Activated T-cell treated with anti-CD3 and anti-CD28 coated beads, Interleukin-2, amount 50 U/mL, for 4 hours (primary cell): ENCODE measurements at regions not wholly inside any gene's neighbourhood (a gene's known extent, or its start where the extent isn't known, plus 50 kb on each side); places are given as distances from the start of the nearest gene placed in this dataset.
"Not testable (repeated sequence)": the region's sequence is repeated elsewhere in the genome, so short reads cannot be mapped to it uniquely, and the experiment has no call there.

ENCODE experiments used
- ATAC-seq, 2 donors: fragments of 200-7000 bp; cut with Tn5 transposase; one replicate each; pipeline ENCODE4 v1.10.0; 2021
- DNase-seq: peaks from one replicate; pipeline ENCODE4 v3.0.0-alpha.2; 2020
- H3K27me3 Mint-ChIP-seq: one replicate; pipeline ENCODE4 v1.8.0; 2021; ENCODE audit warnings: low read depth, mixed read lengths
- H3K36me3 Mint-ChIP-seq: one replicate; pipeline ENCODE4 v1.8.0; 2022; ENCODE audit warnings: mixed read lengths; ENCODE audit not compliant: insufficient read depth
- H3K4me1 Mint-ChIP-seq: one replicate; pipeline ENCODE4 v1.8.0; 2021; ENCODE audit warnings: low read depth, mixed read lengths
- H3K4me3 Mint-ChIP-seq: one replicate; pipeline ENCODE4 v1.8.0; 2021; ENCODE audit warnings: mild to moderate bottlenecking, moderate library complexity, mixed read lengths
- H3K9me3 Mint-ChIP-seq: one replicate; pipeline ENCODE4 v1.8.0; 2021; ENCODE audit warnings: mixed read lengths

DNA sequence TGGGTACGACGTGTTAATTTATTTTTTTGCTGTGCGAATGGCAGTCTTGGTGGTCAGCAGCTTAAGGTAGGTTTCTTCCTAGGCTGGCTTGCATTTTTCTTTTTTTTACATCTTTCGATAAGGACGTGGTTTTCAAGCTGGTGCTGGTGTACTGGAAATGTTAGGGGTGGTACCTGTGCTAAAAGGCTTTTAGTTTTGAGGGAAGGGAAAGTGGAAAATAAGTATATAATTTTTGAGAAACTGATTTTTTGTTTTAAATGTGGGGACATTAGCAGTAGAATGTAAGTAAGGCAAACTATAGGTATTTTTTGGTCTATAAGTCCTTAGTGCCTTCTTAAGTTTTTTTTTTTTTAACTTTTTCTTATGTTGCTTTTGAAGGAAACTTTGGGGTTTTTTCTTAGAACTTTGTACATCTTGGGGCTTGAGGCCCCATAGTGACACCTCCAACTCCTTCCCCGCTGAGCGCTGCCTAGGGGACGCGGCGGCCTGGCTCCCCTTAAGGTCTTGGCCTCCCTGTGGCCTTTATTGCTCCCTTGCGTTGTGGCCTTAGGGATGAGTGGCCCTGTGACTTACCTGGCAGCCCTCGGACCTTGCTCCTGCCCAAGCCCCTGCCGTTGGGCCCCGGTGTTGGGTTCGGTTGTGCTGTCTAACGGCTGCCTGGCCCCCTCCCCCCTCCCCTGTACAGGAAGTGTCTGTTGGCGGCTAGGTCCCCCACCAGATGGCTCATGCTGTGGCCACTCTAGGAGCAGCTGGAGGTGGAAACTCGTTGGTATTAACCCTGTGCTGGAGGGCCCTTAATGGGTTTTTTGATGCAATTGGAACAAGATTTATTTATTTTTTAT is 88.0 kb upstream of the RPRML start:
- DNase-seq (peak; percentile 69), ATAC-seq (peak; percentile 99 to 100)
- Mint-ChIP-seq H3K27me3 (no peaks in the 10 kb centered on the region), H3K4me1 (peaks cover 34% of the 10 kb centered on the region), H3K4me3 (peak overlapping the region; percentile 91), H3K9me3 (peaks cover 5% of the 10 kb centered on the region), H3K36me3 (peaks cover 4% of the 10 kb centered on the region)

DNA sequence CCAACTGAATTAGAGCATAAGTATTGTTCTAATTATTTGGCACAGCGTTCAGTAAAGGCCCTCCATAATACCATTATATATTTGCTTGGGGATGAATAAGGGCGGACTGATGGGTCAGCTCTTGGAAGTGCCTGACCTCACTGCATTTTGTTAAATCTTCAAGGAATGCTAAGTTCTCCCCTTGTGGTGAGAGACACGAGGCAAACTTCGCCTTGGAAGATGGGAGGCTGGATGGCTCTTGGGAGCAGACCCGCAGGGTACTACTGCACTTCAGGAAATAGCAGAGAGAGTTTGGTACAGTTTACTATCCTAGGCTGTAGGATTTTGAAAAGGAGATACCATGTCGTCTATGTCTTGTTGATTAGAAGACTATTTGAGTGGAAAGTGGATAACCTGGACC is 87.0 kb upstream of the RPRML start:
- no peaks in the 10 kb centered on the region for H3K27me3 Mint-ChIP-seq
- peaks cover 5% of the 10 kb centered on the region for H3K9me3 Mint-ChIP-seq
- ATAC-seq: no peak
- peaks cover 8% of the 10 kb centered on the region for H3K36me3 Mint-ChIP-seq
- H3K4me1 Mint-ChIP-seq: peaks cover 26% of the 10 kb centered on the region
- DNase-seq: no peak
- H3K4me3 Mint-ChIP-seq: peak overlapping the region; percentile 91

DNA sequence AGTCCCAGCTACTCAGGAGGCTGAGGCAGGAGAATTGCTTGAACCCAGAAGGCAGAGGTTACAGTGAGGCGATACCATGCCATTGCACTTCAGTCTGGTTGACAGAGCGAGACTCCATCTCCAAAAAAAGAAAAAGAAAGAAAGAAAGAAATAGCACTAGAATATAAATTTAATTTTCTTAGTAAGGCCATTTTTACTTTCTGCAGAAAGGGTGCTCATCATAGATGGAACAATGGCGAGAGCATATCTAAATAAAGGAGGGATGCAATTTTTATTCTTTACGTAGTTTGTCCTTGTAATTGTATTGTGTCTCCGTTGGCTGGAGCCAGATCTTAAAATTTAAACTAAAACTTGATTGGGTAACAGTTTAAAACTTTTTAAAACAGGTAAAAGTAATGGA is 85.6 kb upstream of the RPRML start:
- ATAC-seq: no peak
- Mint-ChIP-seq H3K4me3 (no peak overlapping the region), H3K27me3 (no peaks in the 10 kb centered on the region), H3K36me3 (peaks cover 8% of the 10 kb centered on the region), H3K4me1 (peaks cover 21% of the 10 kb centered on the region), H3K9me3 (peaks cover 5% of the 10 kb centered on the region)
- no peak for DNase-seq

DNA sequence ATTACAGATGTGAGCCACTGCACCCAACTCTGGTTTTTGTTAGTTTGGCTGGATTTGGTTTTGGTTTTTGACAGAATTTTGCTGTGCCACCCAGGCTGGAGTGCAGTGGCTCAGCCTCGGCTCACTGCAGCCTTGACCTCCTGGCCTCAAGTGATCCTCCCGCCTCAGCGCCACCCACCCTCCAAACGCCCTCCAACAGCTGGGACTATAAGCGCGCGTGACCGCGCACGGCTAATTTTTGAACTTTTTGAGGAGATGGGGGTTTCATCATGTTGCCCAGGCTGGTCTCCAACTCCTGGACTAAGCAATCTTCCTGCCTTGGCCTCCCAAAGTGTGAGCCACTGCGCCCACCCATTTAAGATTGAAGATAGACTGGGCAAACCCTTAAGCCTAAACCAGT is 84.4 kb upstream of the RPRML start:
- Mint-ChIP-seq H3K9me3 (peaks cover 5% of the 10 kb centered on the region), H3K4me3 (no peak overlapping the region), H3K27me3 (no peaks in the 10 kb centered on the region), H3K36me3 (peaks cover 8% of the 10 kb centered on the region), H3K4me1 (peaks cover 17% of the 10 kb centered on the region)
- DNase-seq (no peak), ATAC-seq (no peak)

DNA sequence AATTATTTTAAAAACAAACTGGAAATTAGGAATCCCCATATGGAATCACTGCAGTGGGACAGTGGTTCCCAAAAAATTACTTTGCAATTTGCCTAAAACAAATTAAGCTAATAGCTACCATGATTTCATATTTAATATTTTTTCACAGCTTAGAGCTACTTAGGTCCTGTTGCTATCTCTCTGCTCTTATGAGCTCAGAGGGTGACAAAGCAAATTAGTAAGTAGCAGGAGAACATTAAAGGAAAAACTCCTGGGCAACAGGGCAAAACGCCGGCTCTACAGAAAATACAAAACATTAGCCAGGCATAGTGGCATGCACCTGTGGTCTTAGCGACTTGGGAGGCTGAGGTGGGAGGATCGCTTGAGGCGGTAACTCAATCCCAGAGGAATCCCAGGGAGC is 83.8 kb upstream of the RPRML start:
- not testable (repeated sequence) for H3K36me3 Mint-ChIP-seq, ATAC-seq, H3K9me3 Mint-ChIP-seq, H3K27me3 Mint-ChIP-seq, H3K4me3 Mint-ChIP-seq, DNase-seq
- H3K4me1 Mint-ChIP-seq: peaks cover 14% of the 10 kb centered on the region

DNA sequence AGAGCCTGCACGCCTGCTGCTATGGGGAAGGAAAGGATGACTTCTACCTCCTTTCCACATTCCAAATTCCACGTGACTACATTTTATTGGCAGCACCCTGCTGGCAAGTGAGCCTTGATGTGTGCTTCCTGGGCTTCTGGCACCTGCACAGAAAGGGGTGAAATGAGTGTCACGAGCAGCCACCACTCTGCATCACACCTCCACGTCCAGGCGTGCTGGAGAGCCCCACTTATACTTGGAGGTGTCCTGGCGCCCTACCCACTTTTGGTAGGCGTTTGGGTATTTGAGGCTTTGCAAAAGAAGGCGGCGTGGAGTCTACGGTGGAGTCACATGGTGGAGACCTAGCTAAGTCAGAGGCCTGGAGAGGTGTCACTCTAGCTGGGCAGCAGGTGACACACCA is 81.0 kb upstream of the RPRML start:
- H3K36me3 Mint-ChIP-seq: peaks cover 13% of the 10 kb centered on the region

DNA sequence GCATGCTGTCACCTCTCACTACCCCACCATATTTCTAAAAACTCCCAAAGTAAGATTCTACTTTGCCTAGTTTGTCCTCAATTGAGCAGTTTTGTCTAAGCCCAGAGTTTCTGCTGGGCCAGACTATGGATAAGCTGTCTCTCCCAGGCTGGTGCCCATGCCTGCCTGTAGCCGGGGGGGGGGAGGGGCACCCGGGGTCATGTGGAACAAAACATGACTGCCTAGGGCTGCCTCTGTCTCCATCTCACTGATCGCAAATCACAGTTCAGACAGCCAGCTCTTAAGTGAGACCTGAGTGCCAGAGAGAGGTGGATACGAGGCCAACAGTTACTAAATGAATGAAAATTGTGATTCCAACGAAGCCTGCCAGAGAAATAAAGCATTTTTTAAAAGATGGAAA is 78.8 kb upstream of the RPRML start:
- DNase-seq (no peak), ATAC-seq (no peak)
- Mint-ChIP-seq H3K9me3 (no peaks in the 10 kb centered on the region), H3K4me3 (no peak overlapping the region), H3K36me3 (peaks cover 18% of the 10 kb centered on the region), H3K4me1 (no peaks in the 10 kb centered on the region), H3K27me3 (no peaks in the 10 kb centered on the region)

More for the DNA sequence above, 81.0 kb upstream of the RPRML start:
- ATAC-seq, H3K4me1 Mint-ChIP-seq, H3K4me3 Mint-ChIP-seq, H3K27me3 Mint-ChIP-seq, H3K9me3 Mint-ChIP-seq, DNase-seq: not testable (repeated sequence)

DNA sequence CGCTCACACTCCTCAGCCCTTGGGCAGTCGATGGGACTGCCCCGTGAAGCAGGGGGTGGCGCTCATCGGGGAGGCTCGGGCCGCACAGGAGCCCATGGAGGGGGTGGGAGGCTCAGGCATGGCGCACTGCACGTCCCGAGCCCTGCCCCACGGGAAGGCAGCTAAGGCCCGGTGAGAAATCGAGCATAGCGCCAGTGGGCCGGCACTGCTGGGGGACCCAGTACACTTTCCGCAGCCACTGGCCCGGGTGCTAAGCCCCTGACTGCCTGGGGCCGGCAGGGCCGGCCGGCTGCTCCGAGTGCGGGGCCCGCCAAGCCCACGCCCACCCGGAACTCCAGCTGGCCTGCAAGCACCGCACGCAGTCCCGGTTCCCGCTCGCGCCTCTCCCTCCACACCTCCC is 78.2 kb upstream of the RPRML start:
- not testable (repeated sequence) for ATAC-seq, DNase-seq, H3K4me1 Mint-ChIP-seq, H3K4me3 Mint-ChIP-seq, H3K9me3 Mint-ChIP-seq, H3K27me3 Mint-ChIP-seq
- peaks cover 21% of the 10 kb centered on the region for H3K36me3 Mint-ChIP-seq

DNA sequence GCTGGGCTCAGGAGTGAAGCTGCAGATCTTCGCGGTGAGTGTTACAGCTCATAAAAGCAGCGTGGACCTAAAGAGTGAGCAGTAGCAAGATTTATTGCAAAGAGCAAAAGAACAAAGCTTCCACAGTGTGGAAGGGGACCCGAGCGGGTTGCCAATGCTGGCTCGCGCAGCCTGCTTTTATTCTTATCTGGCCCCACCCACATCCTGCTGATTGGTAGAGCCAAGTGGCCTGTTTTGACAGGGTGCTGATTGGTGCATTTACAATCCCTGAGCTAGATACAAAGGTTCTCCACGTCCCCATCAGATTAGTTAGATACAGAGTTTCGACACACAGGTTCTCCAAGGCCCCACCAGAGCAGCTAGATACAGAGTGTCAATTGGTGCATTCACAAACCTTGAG is 77.6 kb upstream of the RPRML start:
- not testable (repeated sequence) for H3K27me3 Mint-ChIP-seq, H3K4me3 Mint-ChIP-seq, H3K9me3 Mint-ChIP-seq, ATAC-seq, H3K4me1 Mint-ChIP-seq, DNase-seq
- H3K36me3 Mint-ChIP-seq: peaks cover 22% of the 10 kb centered on the region
